ENCODE measurements at regions not wholly inside any gene's neighbourhood (a gene's known extent, or its start where the extent isn't known, plus 50 kb on each side); places are given as distances from the start of the nearest gene placed in this dataset.

DNA sequence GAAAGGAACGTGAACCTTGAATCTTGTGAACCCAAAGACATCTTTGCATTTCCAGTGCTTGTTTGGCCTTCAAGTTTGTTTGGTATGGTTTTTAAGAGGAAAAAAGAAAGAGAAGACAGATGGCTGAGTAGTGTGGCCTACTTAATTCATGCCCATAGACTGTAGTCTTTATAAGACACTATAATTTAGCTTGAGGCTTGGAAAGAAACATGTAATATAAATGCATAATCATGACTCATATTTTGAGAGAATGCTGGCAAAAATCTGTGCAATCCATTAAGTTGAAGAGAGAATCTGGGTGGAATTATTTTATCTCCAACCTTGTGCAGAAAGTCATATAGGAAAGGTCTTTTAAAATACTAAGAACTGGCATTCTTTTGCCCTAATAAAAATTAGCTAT lies 179.3 kb downstream of the SIPA1L2 start:
- peak in 1 of 56 donors; percentile 7 for DNase-seq

DNA sequence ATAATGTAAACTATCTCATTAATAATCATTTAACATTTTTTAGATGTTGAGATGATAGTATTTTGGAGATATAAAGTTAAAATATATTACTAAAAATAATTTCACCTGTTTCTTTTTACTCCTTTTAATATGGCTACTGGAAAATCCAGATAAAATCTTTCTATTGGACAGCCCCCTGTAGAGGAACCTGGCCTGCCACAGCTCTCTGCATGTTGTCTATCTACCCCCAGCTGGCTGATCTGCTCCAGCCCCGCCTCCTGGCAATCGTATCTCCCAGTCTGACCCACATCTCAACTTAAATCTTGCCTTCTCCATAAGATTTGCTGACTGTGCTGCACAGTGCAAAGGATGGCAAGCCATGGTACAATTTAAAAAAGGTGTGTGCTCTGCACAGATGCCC lies 182.8 kb downstream of the SIPA1L2 start:
- DNase-seq = no peak

DNA sequence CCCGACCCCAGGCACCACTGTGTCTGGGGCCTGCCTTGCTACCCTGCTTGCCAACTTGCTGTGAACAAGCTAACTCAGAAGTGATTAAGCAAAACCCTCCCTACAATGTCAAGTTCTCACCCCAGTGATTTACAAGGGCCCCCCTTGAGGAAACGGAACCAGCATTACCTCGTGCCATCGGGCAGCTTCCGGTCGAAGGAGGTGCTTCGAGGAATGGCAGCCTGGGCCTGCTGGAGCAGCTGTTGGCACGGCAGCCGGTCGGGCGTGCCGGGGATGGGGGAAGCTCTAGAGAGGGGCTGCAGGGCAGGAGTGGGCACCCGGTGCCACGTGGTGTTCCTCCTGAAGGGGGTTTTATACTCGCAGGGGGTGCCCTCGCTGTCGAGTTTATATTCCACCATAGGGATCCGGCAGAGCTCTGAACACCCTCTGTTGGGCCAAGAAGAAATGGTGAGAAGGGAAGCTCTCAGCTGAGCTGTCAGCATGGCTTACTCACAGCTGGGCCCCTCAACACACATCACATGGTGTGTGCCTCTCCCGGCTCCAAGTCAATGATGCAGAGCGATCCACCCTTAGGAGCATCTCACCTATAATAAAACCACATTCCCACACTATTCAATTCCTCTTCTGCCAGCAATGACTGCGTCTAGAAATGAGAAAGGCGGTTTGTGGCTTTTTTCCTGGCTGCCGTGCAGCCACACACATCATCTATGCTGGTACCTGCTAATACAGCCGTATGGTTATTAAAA lies 184.4 kb downstream of the SIPA1L2 start:
- no peak for DNase-seq

GRCh38 chr1:232443372-232443771 lies 186.6 kb downstream of the SIPA1L2 start:
- DNase-seq = no peak

DNA sequence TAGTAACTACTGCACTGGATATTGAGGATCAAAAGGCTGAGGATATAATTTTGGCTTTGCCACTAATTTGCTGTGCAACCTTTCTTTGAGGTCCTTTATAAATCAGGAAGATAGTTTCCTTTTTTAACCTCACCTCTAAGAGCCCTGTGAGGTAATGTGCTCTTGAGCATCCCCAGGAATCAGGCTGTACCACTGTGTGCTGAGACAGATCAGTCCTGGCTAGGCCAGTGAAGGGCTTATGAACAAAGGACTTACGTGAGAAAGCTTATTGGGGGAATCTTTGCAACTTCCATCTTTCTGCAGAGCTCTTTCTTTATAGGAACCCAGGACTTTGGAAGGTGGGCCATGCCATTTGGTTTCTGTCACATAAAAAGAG lies 188.9 kb downstream of the SIPA1L2 start:
- no peak for DNase-seq

- no peak for DNase-seq
Observed at GRCh38 chr1:232440325-232441035, 189.5 kb downstream of the SIPA1L2 start.

- no peak for DNase-seq
Observed at GRCh38 chr1:232439011-232439410, 190.9 kb downstream of the SIPA1L2 start.

- DNase-seq = peak in 11 of 56 donors; percentile 2 to 18 (median 10)
Observed at GRCh38 chr1:232438476-232438875, 191.5 kb downstream of the SIPA1L2 start.

DNA sequence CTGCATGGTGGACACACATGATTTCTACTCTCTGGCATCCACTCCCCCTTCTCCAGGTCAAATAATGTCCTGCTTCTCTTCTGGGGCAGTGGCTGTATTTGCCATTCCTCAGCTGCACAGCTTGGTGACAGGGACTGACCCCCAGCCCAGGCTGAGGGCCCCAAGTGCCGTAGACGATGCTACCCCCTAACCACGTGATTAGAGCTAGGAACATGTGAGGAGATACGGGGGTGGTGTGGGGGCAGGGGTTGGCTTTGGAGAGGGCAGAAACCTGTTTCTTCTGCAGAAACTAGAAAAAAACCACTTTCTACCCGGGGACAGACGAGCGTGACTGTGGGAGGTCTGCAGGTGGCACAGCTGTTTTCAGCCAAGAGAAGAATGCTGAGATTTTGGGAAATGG lies 192.4 kb downstream of the SIPA1L2 start:
- no peak for DNase-seq

- no peak for DNase-seq
Observed at GRCh38 chr1:232435729-232436128, 194.2 kb downstream of the SIPA1L2 start.

DNA sequence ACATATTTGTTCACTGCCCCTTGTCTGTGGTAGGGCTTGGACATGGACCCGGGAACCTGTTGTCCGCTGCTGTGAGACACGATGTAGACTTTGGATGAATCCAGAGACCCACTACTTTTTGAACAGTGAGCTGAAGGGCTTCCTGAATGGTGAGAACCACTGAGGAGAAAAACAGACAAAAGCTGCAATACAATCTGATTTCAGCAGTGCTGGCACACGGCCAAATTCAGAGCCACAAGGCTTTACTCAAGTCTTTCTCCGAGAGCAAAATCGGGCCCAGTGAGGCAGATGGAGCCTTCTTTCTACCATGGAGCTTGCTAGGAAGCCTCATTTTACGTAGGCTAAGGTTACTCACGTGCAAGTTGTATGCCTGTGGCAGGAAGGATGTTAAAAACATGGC lies 197.6 kb downstream of the SIPA1L2 start:
- peak in 29 of 56 donors; percentile 4 to 66 (median 13) for DNase-seq

- DNase-seq = no peak
Observed at GRCh38 chr1:232431748-232432147, 198.2 kb downstream of the SIPA1L2 start.

GRCh38 chr1:232431326-232431725 lies 198.6 kb downstream of the SIPA1L2 start:
- no peak for DNase-seq

GRCh38 chr1:232430467-232430866 lies 199.5 kb downstream of the SIPA1L2 start:
- DNase-seq = no peak

DNA sequence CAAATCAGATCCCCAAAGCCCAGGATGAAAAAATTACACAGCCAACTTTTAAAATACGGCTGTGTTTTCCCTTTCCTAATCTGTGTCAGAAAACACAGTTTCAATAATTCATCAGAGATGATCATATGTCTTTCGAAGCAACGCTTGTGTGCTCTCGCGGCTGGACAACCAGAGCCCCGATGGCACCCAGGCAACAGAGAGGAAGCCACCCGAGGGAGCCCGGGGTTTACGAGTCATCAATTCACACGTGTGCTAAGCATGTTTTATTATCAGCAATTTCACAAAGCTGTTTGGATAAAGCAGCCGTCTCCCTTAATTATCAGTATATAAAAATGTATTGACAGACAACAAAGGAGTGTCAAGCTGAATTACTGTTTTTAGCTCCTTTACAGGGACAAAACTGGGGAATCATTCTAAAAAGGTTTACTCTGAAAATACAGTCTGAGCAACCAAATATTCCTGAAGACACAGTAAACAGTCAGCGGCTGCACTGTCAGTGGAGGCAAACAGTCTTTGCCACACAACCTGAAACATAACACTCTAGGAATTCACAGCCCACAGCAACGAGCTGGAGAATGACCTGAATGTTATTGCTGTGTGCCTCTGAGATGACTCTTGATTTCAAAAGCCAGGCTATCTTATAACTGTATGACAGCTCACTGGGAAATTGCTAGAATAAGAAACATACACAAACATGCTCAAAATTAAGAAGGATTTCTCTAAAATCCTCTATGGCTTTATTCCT lies 201.0 kb downstream of the SIPA1L2 start:
- DNase-seq = no peak

- DNase-seq = no peak
Observed at GRCh38 chr1:232428036-232428645, 201.8 kb downstream of the SIPA1L2 start.

DNA sequence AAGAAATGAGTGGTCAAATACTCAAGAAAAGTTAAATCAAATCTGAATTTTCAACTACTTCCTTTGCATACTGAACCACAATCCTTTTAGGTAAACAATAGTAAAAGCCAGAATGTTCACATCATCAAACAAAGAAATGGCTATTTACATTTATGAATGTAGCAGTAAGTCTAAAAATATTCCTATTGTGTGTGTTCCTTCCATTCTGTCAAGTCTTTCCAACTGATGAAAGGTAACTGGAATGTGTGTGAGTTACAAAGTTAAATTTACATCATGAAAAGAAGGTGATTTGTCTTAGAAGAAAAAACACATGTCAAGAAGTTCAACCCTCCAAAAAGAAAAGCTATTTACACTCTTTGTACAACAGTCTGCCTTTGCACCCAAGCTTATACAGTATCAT lies 203.1 kb downstream of the SIPA1L2 start:
- DNase-seq = no peak

DNA sequence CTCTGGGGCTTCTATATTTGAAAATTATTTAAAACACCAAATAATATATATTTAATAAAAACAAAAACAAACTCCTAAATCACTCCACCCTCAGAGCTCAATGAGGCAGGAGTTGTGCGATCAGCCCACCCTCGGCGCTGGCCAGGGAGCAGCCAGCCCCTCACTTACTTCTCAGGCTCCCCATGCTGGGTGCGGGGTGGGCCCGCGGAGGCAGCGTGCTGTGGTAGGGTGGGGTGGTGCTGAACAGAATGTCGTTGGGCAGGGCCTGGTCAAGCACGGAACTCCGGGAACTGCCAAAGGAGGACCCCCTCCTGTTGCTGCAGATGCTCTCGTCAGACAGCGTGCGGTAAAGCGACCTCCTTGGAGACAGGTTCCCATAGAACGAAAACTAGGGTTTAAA lies 204.5 kb downstream of the SIPA1L2 start:
- no peak for DNase-seq

DNA sequence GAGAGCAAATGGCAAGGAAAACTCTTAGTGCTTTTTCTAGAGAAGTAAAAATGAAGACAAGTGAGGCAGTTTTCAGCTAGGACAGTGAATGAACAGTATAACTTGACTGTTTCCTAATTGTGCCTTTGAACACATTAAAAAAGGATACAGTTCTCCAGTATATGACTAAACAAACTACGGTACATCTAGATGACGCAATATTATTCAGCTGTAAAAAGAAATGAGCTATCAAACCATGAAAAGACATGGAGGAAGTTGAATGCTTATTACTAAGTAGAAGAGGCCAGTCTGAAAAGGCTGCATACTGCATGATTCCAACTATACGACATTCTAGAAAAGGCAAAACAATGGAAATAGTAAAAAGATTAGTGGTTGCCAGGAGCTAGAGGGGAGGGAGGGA lies 206.3 kb downstream of the SIPA1L2 start:
- DNase-seq = no peak

- DNase-seq = no peak
Observed at GRCh38 chr1:232422898-232423297, 207.0 kb downstream of the SIPA1L2 start.

DNA sequence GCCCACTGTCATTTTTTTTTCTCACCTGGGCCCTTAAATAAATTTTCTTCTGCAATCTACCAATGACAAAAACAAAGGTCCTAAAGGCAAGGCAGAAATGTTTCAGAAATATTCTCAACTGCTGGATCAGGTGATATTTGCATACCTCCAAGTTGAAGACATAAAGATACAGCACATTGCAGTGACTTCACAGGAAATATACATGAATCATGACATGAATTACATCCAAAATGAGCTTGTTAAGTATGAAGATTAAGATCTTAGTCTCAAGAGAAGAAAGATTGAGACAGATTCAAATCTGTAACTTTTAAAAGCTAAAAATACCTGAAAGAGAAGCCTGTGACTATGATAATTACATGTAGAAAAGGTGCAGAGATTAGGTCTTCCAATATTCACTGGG lies 207.8 kb downstream of the SIPA1L2 start:
- DNase-seq = no peak
